Stomach smooth muscle (tissue), 2 donors: ENCODE measurements at regions not wholly inside any gene's neighbourhood (a gene's known extent, or its start where the extent isn't known, plus 50 kb on each side); places are given as distances from the start of the nearest gene placed in this dataset.

ENCODE experiments used
- H3K27ac ChIP-seq: one replicate; pipeline ENCODE4 v1.7.0; 2013; ENCODE audit warnings: mild to moderate bottlenecking, low read length, inconsistent platforms
- H3K27me3 ChIP-seq, 2 donors: one replicate each; pipeline ENCODE4 v1.7.0; 2013; ENCODE audit warnings: low read length in 2 of 2; ENCODE audit not compliant: insufficient read depth in 2 of 2, control insufficient read depth in 1 of 2
- H3K36me3 ChIP-seq, 2 donors: one replicate each; pipeline ENCODE4 v1.7.0; 2013; ENCODE audit warnings: low read length in 2 of 2; ENCODE audit not compliant: control insufficient read depth in 2 of 2, insufficient read depth in 2 of 2
- H3K4me1 ChIP-seq: one replicate; pipeline ENCODE4 v1.7.0; 2013; ENCODE audit warnings: low read length; ENCODE audit not compliant: control insufficient read depth, insufficient read depth
- H3K4me3 ChIP-seq, 2 donors: one replicate each; pipeline ENCODE4 v1.7.0; 2013; ENCODE audit warnings: low read length in 2 of 2
- H3K9ac ChIP-seq, 2 donors: one replicate each; pipeline ENCODE4 v1.7.0; 2013; ENCODE audit warnings: low read length in 2 of 2, mild to moderate bottlenecking in 1 of 2
- H3K9me3 ChIP-seq, 2 donors: one replicate each; pipeline ENCODE4 v1.7.0; 2013; ENCODE audit warnings: low read length in 2 of 2; ENCODE audit not compliant: control insufficient read depth in 2 of 2
- donor health status: healthy.
- donor health status: Pancreatic carcinoma.

DNA sequence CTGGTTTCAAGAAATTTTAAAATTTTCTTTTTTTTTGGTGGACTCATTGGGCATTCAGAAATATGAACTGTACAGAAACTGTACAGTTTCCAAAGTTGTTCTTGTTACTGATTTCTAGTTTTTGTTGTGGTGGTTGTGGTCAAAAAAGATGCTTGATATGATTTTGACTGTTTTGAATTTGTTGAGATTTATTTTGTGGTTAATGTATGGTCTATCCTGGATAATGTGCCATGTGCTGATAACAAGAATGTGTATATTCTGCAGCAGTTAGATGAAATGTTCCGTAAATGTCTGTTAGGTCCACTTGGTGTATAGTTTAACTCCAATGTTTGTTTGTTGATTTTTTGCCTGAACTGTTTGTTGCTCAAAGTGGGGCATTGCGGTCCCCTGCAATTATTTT is 127.6 kb upstream of the NUDT6 start:
- Histone ChIP-seq H3K27ac (no peak overlapping the region), H3K9me3 (peaks cover 0 to 3% of the 10 kb centered on the region in 2 donors), H3K4me3 (no peak overlapping the region), H3K4me1 (no peaks in the 10 kb centered on the region), H3K9ac (no peak overlapping the region), H3K36me3 (no peaks in the 10 kb centered on the region), H3K27me3 (no peaks in the 10 kb centered on the region)

GRCh38 chr4:123052007-123052406 is 129.6 kb upstream of the NUDT6 start:
- H3K4me1 ChIP-seq, result no peaks in the 10 kb centered on the region
- no peak overlapping the region for H3K27ac ChIP-seq
- H3K4me3 ChIP-seq, result no peak overlapping the region
- no peaks in the 10 kb centered on the region for H3K27me3 ChIP-seq
- no peaks in the 10 kb centered on the region for H3K36me3 ChIP-seq
- H3K9ac ChIP-seq, result no peak overlapping the region
- H3K9me3 ChIP-seq, result peaks cover 0 to 3% of the 10 kb centered on the region in 2 donors

GRCh38 chr4:123055943-123056342 is 133.5 kb upstream of the NUDT6 start:
- H3K36me3 ChIP-seq, result no peaks in the 10 kb centered on the region
- no peak overlapping the region for H3K4me3 ChIP-seq
- H3K4me1 ChIP-seq, result no peaks in the 10 kb centered on the region
- H3K9me3 ChIP-seq, result peaks cover 0 to 3% of the 10 kb centered on the region in 2 donors
- H3K9ac ChIP-seq, result no peak overlapping the region
- H3K27ac ChIP-seq, result no peak overlapping the region
- no peaks in the 10 kb centered on the region for H3K27me3 ChIP-seq

DNA sequence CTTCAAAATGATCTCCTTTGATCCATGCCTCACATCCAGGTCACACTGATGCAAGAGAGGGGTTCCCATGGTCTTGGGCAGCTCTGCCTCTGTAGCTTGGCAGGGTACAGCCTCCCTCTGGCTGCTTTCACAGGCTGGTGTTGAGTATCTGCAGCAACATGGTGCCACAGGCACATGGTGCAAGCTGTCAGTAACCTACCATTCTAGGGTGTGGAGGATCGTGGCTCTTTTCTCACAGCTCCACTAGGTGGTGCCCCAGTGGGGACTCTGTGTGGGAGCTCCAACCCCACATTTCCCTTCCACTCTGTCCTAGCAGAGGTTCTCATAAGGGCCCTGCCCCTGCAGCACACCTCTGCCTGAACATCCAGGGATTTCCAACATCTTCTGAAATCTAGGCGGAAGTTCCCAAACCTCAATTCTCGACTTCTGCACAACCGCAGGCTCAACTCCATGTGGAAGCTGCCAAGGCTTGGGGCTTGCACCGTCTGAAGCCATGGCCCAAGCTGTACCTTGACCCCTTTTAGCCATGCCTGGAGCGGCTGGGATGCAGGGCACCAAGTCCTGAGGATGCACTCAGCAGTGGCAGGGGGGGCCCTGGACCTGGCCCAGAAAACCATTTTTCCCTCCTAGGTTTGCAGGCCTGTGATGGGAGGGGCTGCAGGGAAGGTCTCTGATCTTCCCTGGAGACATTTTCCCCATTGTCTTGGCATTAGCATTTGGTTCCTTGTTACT is 137.8 kb upstream of the NUDT6 start:
- Histone ChIP-seq H3K4me1 (no peaks in the 10 kb centered on the region), H3K27ac (no peak overlapping the region), H3K4me3 (no peak overlapping the region), H3K9me3 (no peaks in the 10 kb centered on the region), H3K9ac (no peak overlapping the region), H3K27me3 (no peaks in the 10 kb centered on the region), H3K36me3 (no peaks in the 10 kb centered on the region)

DNA sequence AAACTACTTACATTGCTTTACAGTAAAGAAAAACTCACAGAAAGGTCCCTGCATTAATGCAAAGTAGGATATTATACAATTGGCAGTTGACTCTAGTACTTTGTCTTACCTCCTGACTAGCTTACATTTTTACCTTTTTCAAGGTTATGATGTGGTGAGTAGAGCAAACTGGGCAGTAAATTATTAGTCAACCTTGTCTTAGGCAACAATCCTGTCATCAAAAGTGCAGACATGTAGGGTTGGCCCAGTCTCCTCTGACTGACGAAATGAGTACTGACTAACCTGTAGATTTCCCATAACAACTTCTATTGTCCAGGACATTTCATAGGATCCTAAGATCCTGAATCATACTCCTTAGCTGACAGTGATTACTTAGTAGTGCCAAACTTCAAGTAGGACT is 142.0 kb upstream of the NUDT6 start:
- Histone ChIP-seq H3K27me3 (no peaks in the 10 kb centered on the region), H3K4me3 (no peak overlapping the region), H3K9me3 (no peaks in the 10 kb centered on the region), H3K9ac (no peak overlapping the region), H3K4me1 (no peaks in the 10 kb centered on the region), H3K36me3 (no peaks in the 10 kb centered on the region), H3K27ac (no peak overlapping the region)

DNA sequence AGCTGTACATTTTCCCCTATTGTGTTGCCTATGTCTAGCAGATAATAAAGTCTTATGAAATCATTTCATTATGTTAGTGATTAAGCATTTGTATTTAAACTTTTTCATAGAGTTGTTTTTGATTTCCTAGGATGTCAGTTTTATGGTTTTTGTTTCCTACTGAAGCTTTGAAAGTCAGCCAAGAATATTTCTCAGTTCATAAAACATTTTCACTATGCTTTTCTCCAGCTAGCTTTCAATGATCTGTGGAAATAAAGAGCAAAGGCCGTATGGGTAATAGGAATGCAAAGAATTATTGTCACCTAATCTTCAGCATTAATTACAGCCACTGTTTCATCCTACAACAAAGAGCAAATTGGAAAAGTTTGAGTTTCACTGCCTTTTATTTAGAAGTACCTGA is 145.7 kb upstream of the NUDT6 start:
- H3K27ac ChIP-seq, result no peak overlapping the region
- H3K4me3 ChIP-seq, result no peak overlapping the region
- H3K4me1 ChIP-seq, result no peaks in the 10 kb centered on the region
- H3K27me3 ChIP-seq, result no peaks in the 10 kb centered on the region
- H3K9me3 ChIP-seq, result no peaks in the 10 kb centered on the region
- H3K36me3 ChIP-seq, result no peaks in the 10 kb centered on the region
- no peak overlapping the region for H3K9ac ChIP-seq

GRCh38 chr4:123072060-123072459 is 149.7 kb upstream of the NUDT6 start:
- Histone ChIP-seq H3K4me3 (no peak overlapping the region), H3K9me3 (no peaks in the 10 kb centered on the region), H3K9ac (no peak overlapping the region), H3K27me3 (no peaks in the 10 kb centered on the region), H3K27ac (no peak overlapping the region), H3K36me3 (no peaks in the 10 kb centered on the region), H3K4me1 (no peaks in the 10 kb centered on the region)

GRCh38 chr4:123073650-123074049 is 151.3 kb upstream of the NUDT6 start:
- Histone ChIP-seq H3K4me1 (no peaks in the 10 kb centered on the region), H3K36me3 (no peaks in the 10 kb centered on the region), H3K27me3 (no peaks in the 10 kb centered on the region), H3K27ac (no peak overlapping the region), H3K9ac (no peak overlapping the region), H3K9me3 (no peaks in the 10 kb centered on the region), H3K4me3 (no peak overlapping the region)

- Histone ChIP-seq H3K4me1 (no peaks in the 10 kb centered on the region), H3K27ac (no peak overlapping the region), H3K27me3 (no peaks in the 10 kb centered on the region), H3K9ac (no peak overlapping the region), H3K36me3 (no peaks in the 10 kb centered on the region), H3K9me3 (no peaks in the 10 kb centered on the region), H3K4me3 (no peak overlapping the region)
Observed at GRCh38 chr4:123077330-123077729, 154.9 kb upstream of the NUDT6 start.

- H3K4me1 ChIP-seq, result no peaks in the 10 kb centered on the region
- no peaks in the 10 kb centered on the region for H3K27me3 ChIP-seq
- no peaks in the 10 kb centered on the region for H3K9me3 ChIP-seq
- no peak overlapping the region for H3K9ac ChIP-seq
- H3K36me3 ChIP-seq, result no peaks in the 10 kb centered on the region
- no peak overlapping the region for H3K4me3 ChIP-seq
- H3K27ac ChIP-seq, result no peak overlapping the region
Observed at GRCh38 chr4:123081971-123082370, 159.6 kb upstream of the NUDT6 start.

DNA sequence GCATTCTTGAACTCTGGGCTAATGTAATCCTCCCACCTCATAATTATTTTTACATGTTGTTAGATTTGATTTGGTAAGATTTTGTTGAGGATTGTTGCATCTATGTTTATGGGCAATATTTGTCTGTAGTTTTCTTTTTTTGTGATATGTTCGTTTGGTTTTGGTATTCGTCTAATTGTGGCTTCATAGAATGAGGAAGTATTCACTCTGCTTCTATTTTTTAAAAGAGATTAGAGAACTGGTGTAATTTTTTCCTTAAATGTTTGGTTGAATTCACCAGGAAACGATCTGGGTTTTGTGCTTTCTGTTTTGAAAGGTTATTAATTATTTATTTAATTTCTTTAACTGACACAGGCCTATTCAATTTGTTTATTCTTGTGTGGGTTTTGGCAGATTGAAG is 161.2 kb upstream of the NUDT6 start:
- Histone ChIP-seq H3K9me3 (no peaks in the 10 kb centered on the region), H3K4me1 (no peaks in the 10 kb centered on the region), H3K36me3 (no peaks in the 10 kb centered on the region), H3K27ac (no peak overlapping the region), H3K27me3 (no peaks in the 10 kb centered on the region), H3K9ac (no peak overlapping the region), H3K4me3 (no peak overlapping the region)
